ENCODE measurements at regions not wholly inside any gene's neighbourhood (a gene's known extent, or its start where the extent isn't known, plus 50 kb on each side); places are given as distances from the start of the nearest gene placed in this dataset.
A peak's percentile ranks its signal among the peaks of the same experiment; 100 is the strongest.
"Not testable (repeated sequence)": the region's sequence is repeated elsewhere in the genome, so short reads cannot be mapped to it uniquely, and the experiment has no call there.

DNA sequence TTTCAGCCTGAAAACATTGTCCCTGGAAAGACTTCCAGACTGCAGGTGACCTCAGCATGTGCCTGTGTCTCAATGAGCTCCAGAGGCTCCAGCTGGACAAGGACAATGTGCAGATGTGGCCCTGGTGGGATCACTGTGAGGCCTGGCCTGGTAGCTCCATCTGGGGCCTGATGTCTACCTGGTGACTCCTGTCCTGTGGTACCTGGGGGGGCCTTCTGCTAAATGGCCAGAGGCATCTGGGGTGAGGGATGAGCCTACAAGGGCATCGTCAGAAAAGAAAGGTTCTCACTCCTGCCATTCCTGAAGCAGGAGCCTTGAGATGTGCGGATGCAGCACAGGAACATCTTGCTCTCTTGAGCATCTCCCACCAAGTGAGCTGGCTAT is 1494.0 kb upstream of the TPTE start:
- H3K4ac ChIP-seq (ENCODE audit: low read length); H3K9me3 ChIP-seq (replicated peaks in 1 of 2; ENCODE audit: control insufficient read depth in 2 of 2, insufficient read depth in 1 of 2, low read depth in 1 of 2, low read length in 2 of 2); H3K9ac ChIP-seq (ENCODE audit: low read depth, low read length, poor library complexity); H3K36me3 ChIP-seq (replicated peaks in 1 of 2; ENCODE audit: control insufficient read depth in 2 of 2, insufficient read depth in 2 of 2, low read length in 2 of 2); H3K4me1 ChIP-seq (ENCODE audit: control insufficient read depth in 2 of 2, insufficient read depth in 1 of 2, low read depth in 1 of 2, low read length in 2 of 2); H4K91ac ChIP-seq (ENCODE audit: low read depth, low read length, poor library complexity); H3K27me3 ChIP-seq (ENCODE audit: control insufficient read depth in 3 of 3, insufficient read depth in 3 of 3, low read depth in 1 of 3, low read length in 3 of 3); H3K4me3 ChIP-seq (ENCODE audit: low read length in 2 of 2); H2BK120ac ChIP-seq (ENCODE audit: low read depth, low read length); H2BK15ac ChIP-seq (ENCODE audit: low read length); H2BK5ac ChIP-seq (ENCODE audit: low read length); H3K18ac ChIP-seq (ENCODE audit: low read length); H4K8ac ChIP-seq (ENCODE audit: low read depth, low read length); DNase-seq (ENCODE audit: low spot score); H3K27ac ChIP-seq (replicated peaks; ENCODE audit: low read length); H2BK12ac ChIP-seq (ENCODE audit: low read length); H3K79me1 ChIP-seq (ENCODE audit: low read depth, low read length); H2AFZ ChIP-seq (ENCODE audit: low read length); H3K4me2 ChIP-seq (ENCODE audit: insufficient read depth, low read length, poor library complexity, severe bottlenecking); H2AK5ac ChIP-seq (ENCODE audit: low read depth, low read length); H3K23ac ChIP-seq (ENCODE audit: low read depth, low read length, poor library complexity); H3K14ac ChIP-seq (ENCODE audit: low read length): not testable (repeated sequence)
- no CpG with 5 or more reads among the region's 2 CpGs for WGBS, 2 donors (ENCODE audit: extremely low coverage in 2 of 2, insufficient read length in 2 of 2, insufficient replicate concordance in 1 of 2)

DNA sequence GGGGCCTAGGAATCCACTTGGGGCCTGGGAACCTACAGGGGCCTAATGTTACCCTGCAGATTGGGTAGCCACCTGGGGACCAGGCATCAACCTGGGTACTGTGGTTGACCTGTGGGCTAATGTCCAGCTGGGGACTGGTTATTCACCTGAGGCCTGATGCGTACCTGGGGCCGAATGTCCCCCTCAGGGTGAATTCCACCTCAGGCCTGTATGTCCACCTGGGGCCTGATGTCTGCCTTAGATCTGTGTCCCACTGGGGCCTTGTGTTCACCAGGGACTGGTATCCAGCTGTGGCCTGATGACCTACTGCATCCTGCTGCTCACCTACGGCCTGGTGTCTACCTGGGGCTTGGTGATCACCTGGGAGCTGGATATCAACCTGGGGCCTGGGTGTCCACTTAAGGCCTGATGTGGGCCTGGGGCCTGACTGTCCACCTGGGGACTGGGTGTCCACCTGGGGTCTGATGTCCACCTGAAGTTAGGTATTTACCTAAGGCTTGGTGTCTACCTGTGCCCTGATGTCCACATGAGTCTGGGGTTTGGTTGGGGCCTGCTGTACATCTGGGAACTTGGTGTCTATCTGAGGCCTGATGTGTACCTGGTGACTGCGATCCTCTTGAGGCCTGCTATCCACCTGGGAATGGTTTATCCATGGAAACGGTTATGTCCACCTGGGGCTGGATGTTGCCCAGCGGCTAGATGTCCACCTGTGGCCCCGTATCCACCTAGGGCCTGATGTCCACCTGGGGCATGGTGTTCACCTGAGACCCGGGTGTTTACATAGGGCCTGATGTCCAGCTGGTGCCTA is 1492.6 kb upstream of the TPTE start:
- H2AK5ac ChIP-seq (ENCODE audit: low read depth, low read length); H2BK12ac ChIP-seq (ENCODE audit: low read length); H4K8ac ChIP-seq (ENCODE audit: low read depth, low read length); H2BK120ac ChIP-seq (ENCODE audit: low read depth, low read length); H3K4me1 ChIP-seq (ENCODE audit: control insufficient read depth in 2 of 2, insufficient read depth in 1 of 2, low read depth in 1 of 2, low read length in 2 of 2); H3K4me2 ChIP-seq (ENCODE audit: insufficient read depth, low read length, poor library complexity, severe bottlenecking); H3K79me1 ChIP-seq (ENCODE audit: low read depth, low read length); H3K23ac ChIP-seq (ENCODE audit: low read depth, low read length, poor library complexity); H3K36me3 ChIP-seq (replicated peaks in 1 of 2; ENCODE audit: control insufficient read depth in 2 of 2, insufficient read depth in 2 of 2, low read length in 2 of 2); H3K9me3 ChIP-seq (replicated peaks in 1 of 2; ENCODE audit: control insufficient read depth in 2 of 2, insufficient read depth in 1 of 2, low read depth in 1 of 2, low read length in 2 of 2); H3K27ac ChIP-seq (replicated peaks; ENCODE audit: low read length); DNase-seq (ENCODE audit: low spot score); H2BK15ac ChIP-seq (ENCODE audit: low read length); H2AFZ ChIP-seq (ENCODE audit: low read length); H3K18ac ChIP-seq (ENCODE audit: low read length); H3K14ac ChIP-seq (ENCODE audit: low read length); H3K27me3 ChIP-seq (ENCODE audit: control insufficient read depth in 3 of 3, insufficient read depth in 3 of 3, low read depth in 1 of 3, low read length in 3 of 3); H3K4ac ChIP-seq (ENCODE audit: low read length); H4K91ac ChIP-seq (ENCODE audit: low read depth, low read length, poor library complexity); H2BK5ac ChIP-seq (ENCODE audit: low read length): not testable (repeated sequence)
- WGBS, 2 donors (ENCODE audit: extremely low coverage in 2 of 2, insufficient read length in 2 of 2, insufficient replicate concordance in 1 of 2): no CpG with 5 or more reads among the region's 8 CpGs
- peak overlapping the region in 1 of 2 donors; percentile 63 for H3K4me3 ChIP-seq (ENCODE audit: low read length in 2 of 2)
- H3K9ac ChIP-seq (ENCODE audit: low read depth, low read length, poor library complexity): peak overlapping the region; percentile 55

DNA sequence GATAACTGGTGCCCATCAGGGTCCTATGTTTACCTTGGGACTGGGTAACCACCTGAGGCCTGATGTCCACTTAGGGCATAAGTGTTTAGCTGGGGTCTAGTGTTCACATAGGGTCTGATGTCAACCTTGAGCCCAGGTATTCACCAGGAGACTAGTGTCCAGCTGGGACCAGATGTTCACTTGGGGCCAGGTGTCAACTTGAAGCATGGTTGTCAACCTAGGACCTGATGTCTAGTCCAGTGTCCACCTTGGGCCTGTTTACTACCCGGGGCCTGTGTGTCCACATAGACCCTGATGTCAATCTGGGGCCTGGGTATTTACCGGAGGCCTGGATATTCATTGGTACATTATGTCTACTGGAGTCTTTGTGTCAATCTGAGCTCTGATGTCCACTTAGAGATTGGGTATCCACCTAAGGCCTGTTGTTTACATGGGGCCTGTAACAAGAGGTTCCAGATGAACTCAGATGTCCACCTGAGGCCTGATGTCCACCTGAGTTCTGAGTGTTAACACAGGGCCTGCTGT is 1491.2 kb upstream of the TPTE start:
- not testable (repeated sequence) for H3K27ac ChIP-seq (replicated peaks; ENCODE audit: low read length); H3K36me3 ChIP-seq (replicated peaks in 1 of 2; ENCODE audit: control insufficient read depth in 2 of 2, insufficient read depth in 2 of 2, low read length in 2 of 2); H3K18ac ChIP-seq (ENCODE audit: low read length); H2AK5ac ChIP-seq (ENCODE audit: low read depth, low read length); DNase-seq (ENCODE audit: low spot score); H3K4ac ChIP-seq (ENCODE audit: low read length); H4K8ac ChIP-seq (ENCODE audit: low read depth, low read length); H3K4me1 ChIP-seq (ENCODE audit: control insufficient read depth in 2 of 2, insufficient read depth in 1 of 2, low read depth in 1 of 2, low read length in 2 of 2); H3K14ac ChIP-seq (ENCODE audit: low read length); H3K79me1 ChIP-seq (ENCODE audit: low read depth, low read length); H3K9ac ChIP-seq (ENCODE audit: low read depth, low read length, poor library complexity); H2BK15ac ChIP-seq (ENCODE audit: low read length); H2BK120ac ChIP-seq (ENCODE audit: low read depth, low read length); H3K23ac ChIP-seq (ENCODE audit: low read depth, low read length, poor library complexity); H2AFZ ChIP-seq (ENCODE audit: low read length); H4K91ac ChIP-seq (ENCODE audit: low read depth, low read length, poor library complexity); H2BK5ac ChIP-seq (ENCODE audit: low read length); H3K4me3 ChIP-seq (ENCODE audit: low read length in 2 of 2); H2BK12ac ChIP-seq (ENCODE audit: low read length); H3K27me3 ChIP-seq (ENCODE audit: control insufficient read depth in 3 of 3, insufficient read depth in 3 of 3, low read depth in 1 of 3, low read length in 3 of 3); H3K9me3 ChIP-seq (replicated peaks in 1 of 2; ENCODE audit: control insufficient read depth in 2 of 2, insufficient read depth in 1 of 2, low read depth in 1 of 2, low read length in 2 of 2); H3K4me2 ChIP-seq (ENCODE audit: insufficient read depth, low read length, poor library complexity, severe bottlenecking)
- whole genome bisulfite sequencing, 2 donors (ENCODE audit: extremely low coverage in 2 of 2, insufficient read length in 2 of 2, insufficient replicate concordance in 1 of 2): no CpG with 5 or more reads among the region's 2 CpGs

DNA sequence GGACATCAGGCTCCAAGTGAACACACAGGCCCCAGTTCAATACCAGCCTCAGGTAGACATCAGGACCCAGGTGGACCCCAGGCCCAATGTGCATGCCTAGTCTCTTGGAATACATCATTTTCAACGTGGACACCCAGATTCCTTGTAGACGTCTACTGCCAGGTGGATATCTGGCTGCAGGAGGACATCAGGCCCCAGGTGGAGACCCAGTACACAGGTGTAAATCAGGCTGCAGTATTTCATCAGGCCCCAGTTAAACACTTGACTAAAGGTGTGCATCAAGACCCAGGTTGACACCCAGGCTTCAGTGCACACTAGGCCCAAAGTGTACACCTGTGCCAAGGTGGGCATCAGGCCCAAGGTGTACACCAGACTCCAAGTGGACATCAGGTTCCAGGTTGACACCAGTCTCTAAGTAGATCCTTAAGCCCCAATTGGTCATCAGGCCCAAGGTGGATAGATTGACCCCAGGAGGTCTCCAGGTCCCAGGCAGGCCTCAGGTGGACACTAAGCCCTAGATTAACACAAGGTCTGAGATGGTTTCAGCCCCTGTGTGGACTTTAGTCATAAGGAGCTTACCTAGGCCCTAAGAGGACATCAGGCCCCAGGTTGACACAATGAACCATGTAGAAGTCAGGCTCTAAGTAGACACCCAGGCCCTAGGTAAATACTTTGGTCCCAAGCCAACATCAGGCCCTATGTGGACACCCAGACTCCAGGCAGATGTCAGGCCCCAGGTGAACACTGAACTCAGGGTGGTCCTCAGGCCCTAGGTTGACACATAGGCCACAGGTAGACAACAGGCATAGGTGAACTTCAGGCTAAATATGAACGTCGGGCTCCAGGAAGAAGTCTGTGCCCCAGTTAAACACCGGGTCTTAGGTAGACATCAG is 1489.7 kb upstream of the TPTE start:
- not testable (repeated sequence) for H3K23ac ChIP-seq (ENCODE audit: low read depth, low read length, poor library complexity); H4K8ac ChIP-seq (ENCODE audit: low read depth, low read length); H3K4me3 ChIP-seq (ENCODE audit: low read length in 2 of 2); H2BK5ac ChIP-seq (ENCODE audit: low read length); H3K4ac ChIP-seq (ENCODE audit: low read length); DNase-seq (ENCODE audit: low spot score); H3K27ac ChIP-seq (replicated peaks; ENCODE audit: low read length); H3K36me3 ChIP-seq (replicated peaks in 1 of 2; ENCODE audit: control insufficient read depth in 2 of 2, insufficient read depth in 2 of 2, low read length in 2 of 2); H2BK120ac ChIP-seq (ENCODE audit: low read depth, low read length); H3K9me3 ChIP-seq (replicated peaks in 1 of 2; ENCODE audit: control insufficient read depth in 2 of 2, insufficient read depth in 1 of 2, low read depth in 1 of 2, low read length in 2 of 2); H3K79me1 ChIP-seq (ENCODE audit: low read depth, low read length); H2AFZ ChIP-seq (ENCODE audit: low read length); H2AK5ac ChIP-seq (ENCODE audit: low read depth, low read length); H2BK12ac ChIP-seq (ENCODE audit: low read length); H3K14ac ChIP-seq (ENCODE audit: low read length); H4K91ac ChIP-seq (ENCODE audit: low read depth, low read length, poor library complexity); H3K4me2 ChIP-seq (ENCODE audit: insufficient read depth, low read length, poor library complexity, severe bottlenecking); H3K9ac ChIP-seq (ENCODE audit: low read depth, low read length, poor library complexity); H3K4me1 ChIP-seq (ENCODE audit: control insufficient read depth in 2 of 2, insufficient read depth in 1 of 2, low read depth in 1 of 2, low read length in 2 of 2); H3K18ac ChIP-seq (ENCODE audit: low read length); H2BK15ac ChIP-seq (ENCODE audit: low read length); H3K27me3 ChIP-seq (ENCODE audit: control insufficient read depth in 3 of 3, insufficient read depth in 3 of 3, low read depth in 1 of 3, low read length in 3 of 3)
- no CpG with 5 or more reads among the region's 5 CpGs for WGBS, 2 donors (ENCODE audit: extremely low coverage in 2 of 2, insufficient read length in 2 of 2, insufficient replicate concordance in 1 of 2)
